HepG2 (cell line): ENCODE measurements at regions not wholly inside any gene's neighbourhood (a gene's known extent, or its start where the extent isn't known, plus 50 kb on each side); places are given as distances from the start of the nearest gene placed in this dataset.

Experiments
- AKAP8 ChIP-seq: sonication (generic); formaldehyde crosslinking; IDR thresholded peaks from 2 replicates; pipeline ENCODE4 v1.5.1; 2020; ENCODE audit warnings: mild to moderate bottlenecking, missing genetic modification reagents
- ARNT2 ChIP-seq: sonication (generic); formaldehyde crosslinking; IDR thresholded peaks from 2 replicates; pipeline ENCODE4 v1.8.0; 2022; ENCODE audit warnings: mild to moderate bottlenecking, low read depth, missing genetic modification reagents, moderate library complexity
- HES4 ChIP-seq: sonication (generic); formaldehyde crosslinking; IDR thresholded peaks from 2 replicates; pipeline ENCODE4 v1.9.0; 2021; ENCODE audit warnings: mild to moderate bottlenecking, missing genetic modification reagents, borderline replicate concordance
- HNRNPLL ChIP-seq: fragments of 200-400 bp; formaldehyde crosslinking; IDR thresholded peaks from 2 replicates; pipeline ENCODE4 v1.6.1; 2017; ENCODE audit warnings: mild to moderate bottlenecking, low read depth, low read length; ENCODE audit not compliant: poor library complexity, severe bottlenecking
- ZNF142 ChIP-seq: sonication (generic); formaldehyde crosslinking; IDR thresholded peaks from 2 replicates; pipeline ENCODE4 v1.4.0; 2020; ENCODE audit warnings: missing genetic modification reagents
- ZNF614 ChIP-seq: IDR thresholded peaks from 2 replicates; pipeline ENCODE4 v1.6.1; 2018; ENCODE audit warnings: missing biosample characterization, missing genetic modification reagents, inconsistent platforms, borderline replicate concordance
- ZNF672 ChIP-seq: sonication (generic); formaldehyde crosslinking; IDR thresholded peaks from 2 replicates; pipeline ENCODE4 v1.8.1; 2022; ENCODE audit warnings: missing genetic modification reagents

DNA sequence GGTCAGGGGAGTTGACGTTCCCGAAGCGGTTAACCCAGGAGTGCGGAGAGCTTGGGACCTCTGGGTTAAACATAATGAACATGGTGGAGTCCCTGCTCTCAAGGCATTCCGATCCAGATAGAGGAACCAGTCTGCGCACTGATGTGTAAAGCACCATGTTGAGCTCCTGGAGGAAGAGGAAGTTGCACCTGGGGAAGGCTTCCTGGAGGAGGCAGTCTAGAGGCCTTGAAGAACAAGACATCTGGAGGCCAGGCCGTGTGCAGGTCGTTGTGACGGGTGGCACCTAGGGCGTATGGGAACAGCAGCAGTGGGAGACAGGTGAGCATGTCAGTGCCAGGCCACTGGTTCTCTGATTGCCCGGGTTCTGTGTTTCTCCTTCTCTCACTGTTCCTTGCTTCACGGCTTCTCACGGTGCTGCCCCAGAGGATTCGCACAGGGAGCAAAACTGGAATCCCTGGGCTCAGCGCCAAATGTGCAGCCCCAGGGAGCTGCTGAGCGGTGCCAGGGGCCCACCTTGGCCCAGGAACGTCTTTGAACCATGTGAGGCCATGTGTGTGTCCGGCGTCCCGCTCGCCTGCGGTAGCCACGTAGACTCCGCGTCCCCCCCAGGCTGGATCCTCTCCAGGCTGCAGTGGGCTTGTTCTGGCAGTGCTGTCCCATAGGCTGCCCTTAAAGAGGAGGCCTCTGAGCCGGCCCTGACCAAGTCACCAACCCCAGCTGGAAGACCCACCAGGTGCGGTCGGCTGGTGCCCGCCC lies 122.9 kb upstream of the GALNT2 start (continued):
- TF ChIP-seq HES4 (CRISPR knock-in tag): no peak
- no peak for TF ChIP-seq ZNF672 (CRISPR knock-in tag)
- TF ChIP-seq ZNF142 (CRISPR knock-in tag): no peak
- TF ChIP-seq HNRNPLL: no peak
- no peak for TF ChIP-seq ZNF614 (CRISPR knock-in tag)
- no peak for TF ChIP-seq ARNT2 (CRISPR knock-in tag)
- no peak for TF ChIP-seq AKAP8
